ENCODE measurements at regions not wholly inside any gene's neighbourhood (a gene's known extent, or its start where the extent isn't known, plus 50 kb on each side); places are given as distances from the start of the nearest gene placed in this dataset.

GRCh38 chr16:51834794-51835193, 683.7 kb upstream of the SALL1 start:
- TF ChIP-seq TCF4 (CRISPR knock-in tag; IDR thresholded peaks at IDR 0.05; ENCODE audit: borderline replicate concordance) (no peak), OSR1 (CRISPR knock-in tag; IDR thresholded peaks at IDR 0.05) (no peak), RARB (CRISPR knock-in tag; IDR thresholded peaks at IDR 0.05) (no peak), ZNF8 (CRISPR knock-in tag; IDR thresholded peaks at IDR 0.05) (no peak), ESRRG (CRISPR knock-in tag; IDR thresholded peaks at IDR 0.05) (no peak), POU6F1 (CRISPR knock-in tag; IDR thresholded peaks at IDR 0.05; ENCODE audit: borderline replicate concordance, low read depth) (no peak), TOX (CRISPR knock-in tag; IDR thresholded peaks at IDR 0.05; ENCODE audit: borderline replicate concordance) (no peak), CSRNP3 (CRISPR knock-in tag; IDR thresholded peaks at IDR 0.05) (no peak)
- TF ChIP-seq, protein P1, sequence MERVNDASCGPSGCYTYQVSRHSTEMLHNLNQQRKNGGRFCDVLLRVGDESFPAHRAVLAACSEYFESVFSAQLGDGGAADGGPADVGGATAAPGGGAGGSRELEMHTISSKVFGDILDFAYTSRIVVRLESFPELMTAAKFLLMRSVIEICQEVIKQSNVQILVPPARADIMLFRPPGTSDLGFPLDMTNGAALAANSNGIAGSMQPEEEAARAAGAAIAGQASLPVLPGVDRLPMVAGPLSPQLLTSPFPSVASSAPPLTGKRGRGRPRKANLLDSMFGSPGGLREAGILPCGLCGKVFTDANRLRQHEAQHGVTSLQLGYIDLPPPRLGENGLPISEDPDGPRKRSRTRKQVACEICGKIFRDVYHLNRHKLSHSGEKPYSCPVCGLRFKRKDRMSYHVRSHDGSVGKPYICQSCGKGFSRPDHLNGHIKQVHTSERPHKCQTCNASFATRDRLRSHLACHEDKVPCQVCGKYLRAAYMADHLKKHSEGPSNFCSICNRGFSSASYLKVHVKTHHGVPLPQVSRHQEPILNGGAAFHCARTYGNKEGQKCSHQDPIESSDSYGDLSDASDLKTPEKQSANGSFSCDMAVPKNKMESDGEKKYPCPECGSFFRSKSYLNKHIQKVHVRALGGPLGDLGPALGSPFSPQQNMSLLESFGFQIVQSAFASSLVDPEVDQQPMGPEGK (CRISPR knock-in tag; IDR thresholded peaks at IDR 0.05; ENCODE audit: borderline replicate concordance), result no peak
